ENCODE measurements at regions not wholly inside any gene's neighbourhood (a gene's known extent, or its start where the extent isn't known, plus 50 kb on each side); places are given as distances from the start of the nearest gene placed in this dataset.

GRCh38 chr9:38144421-38144820 lies 75.4 kb upstream of the SHB start:
- TF ChIP-seq CTCF (conservative IDR thresholded peaks at IDR 0.05) (no peak), ZFX (IDR thresholded peaks at IDR 0.05) (no peak)
